Endodermal cell (in vitro differentiated cells): ENCODE measurements at regions not wholly inside any gene's neighbourhood (a gene's known extent, or its start where the extent isn't known, plus 50 kb on each side); places are given as distances from the start of the nearest gene placed in this dataset.
A peak's percentile ranks its signal among the peaks of the same experiment; 100 is the strongest.

ENCODE experiments used
- DNase-seq: peaks from one replicate; pipeline ENCODE4 v3.0.0-alpha.2; 2017
- H3K27ac ChIP-seq: 2 replicates; pipeline ENCODE4 v1.5.1; 2013; ENCODE audit warnings: mild to moderate bottlenecking, low read depth, low read length, moderate library complexity
- H3K27me3 ChIP-seq: 2 replicates; pipeline ENCODE4 v1.6.1; 2013; ENCODE audit warnings: mild to moderate bottlenecking, low read length, moderate library complexity; ENCODE audit not compliant: insufficient read depth, control insufficient read depth, poor library complexity, severe bottlenecking
- H3K36me3 ChIP-seq: 2 replicates; pipeline ENCODE4 v1.7.0; 2013; ENCODE audit warnings: mild to moderate bottlenecking, low read length, moderate library complexity; ENCODE audit not compliant: control insufficient read depth, insufficient read depth
- H3K4me1 ChIP-seq: one replicate; pipeline ENCODE4 v1.7.0; 2013; ENCODE audit warnings: low read length; ENCODE audit not compliant: control insufficient read depth, insufficient read depth
- H3K4me3 ChIP-seq: 2 replicates; pipeline ENCODE4 v1.5.1; 2013; ENCODE audit warnings: mild to moderate bottlenecking, low read length, moderate library complexity
- H3K9ac ChIP-seq: 2 replicates; pipeline ENCODE4 v1.6.1; 2013; ENCODE audit warnings: mild to moderate bottlenecking, low read length, moderate library complexity; ENCODE audit not compliant: poor library complexity, severe bottlenecking; ENCODE audit errors: extremely low read depth
- H3K9me3 ChIP-seq: 2 replicates; pipeline ENCODE4 v1.6.1; 2013; ENCODE audit warnings: mild to moderate bottlenecking, low read length, moderate library complexity; ENCODE audit not compliant: control insufficient read depth
- H3K27ac Mint-ChIP-seq: 2 replicates; pipeline ENCODE4 v1.8.0; 2020; ENCODE audit warnings: mixed read lengths
- H3K27me3 Mint-ChIP-seq: 2 replicates; pipeline ENCODE4 v1.8.0; 2021; ENCODE audit warnings: mild to moderate bottlenecking, mixed read lengths; ENCODE audit not compliant: insufficient read depth
- H3K36me3 Mint-ChIP-seq: 2 replicates; pipeline ENCODE4 v1.8.0; 2020; ENCODE audit warnings: low read depth, mixed read lengths
- H3K4me1 Mint-ChIP-seq: 2 replicates; pipeline ENCODE4 v1.8.0; 2020; ENCODE audit warnings: mixed read lengths
- H3K4me3 Mint-ChIP-seq: 2 replicates; pipeline ENCODE4 v1.8.0; 2020; ENCODE audit warnings: mild to moderate bottlenecking, moderate library complexity, mixed read lengths
- H3K9me3 Mint-ChIP-seq: 2 replicates; pipeline ENCODE4 v1.8.0; 2020; ENCODE audit warnings: mild to moderate bottlenecking, mixed read lengths
- WGBS, 2 experiments: methylation state at CpG; one replicate each; pipeline versions ENCODE4 v1.1.5 to v1.1.7; 2013; ENCODE audit warnings: missing lambda C conversion rate in 2 of 2, mixed read lengths in 1 of 2; ENCODE audit not compliant: insufficient coverage in 1 of 2, insufficient read length in 1 of 2; 5-methylcytosine and 5-hydroxymethylcytosine counted together
- TF ChIP-seq, protein P1 (sequence below): fragments of 200-600 bp; sonication (generic); conservative IDR thresholded peaks from 2 replicates; pipeline ENCODE4 v1.5.0; 2021; ENCODE audit warnings: antibody characterized with exemption, mild to moderate bottlenecking

DNA sequence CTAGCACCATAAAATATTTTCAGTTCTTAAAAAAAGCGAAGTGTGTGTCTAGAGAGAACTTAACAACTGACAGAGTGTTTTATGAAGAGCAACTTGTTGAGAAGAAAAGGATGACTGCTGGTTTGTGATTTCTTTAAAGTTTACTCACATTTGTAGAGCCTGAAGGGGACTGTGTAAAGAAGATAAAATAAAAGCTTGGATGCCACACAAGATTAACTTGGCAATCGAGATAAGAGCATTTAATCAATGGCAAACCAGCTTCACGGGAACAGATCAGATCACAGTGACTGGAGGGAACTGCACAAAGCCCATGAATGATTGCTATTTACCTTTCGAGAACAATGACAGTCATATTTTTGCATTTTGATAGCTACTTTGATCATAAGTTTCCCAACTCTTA is 2013.1 kb upstream of the CDH9 start:
- TF ChIP-seq, protein P1, sequence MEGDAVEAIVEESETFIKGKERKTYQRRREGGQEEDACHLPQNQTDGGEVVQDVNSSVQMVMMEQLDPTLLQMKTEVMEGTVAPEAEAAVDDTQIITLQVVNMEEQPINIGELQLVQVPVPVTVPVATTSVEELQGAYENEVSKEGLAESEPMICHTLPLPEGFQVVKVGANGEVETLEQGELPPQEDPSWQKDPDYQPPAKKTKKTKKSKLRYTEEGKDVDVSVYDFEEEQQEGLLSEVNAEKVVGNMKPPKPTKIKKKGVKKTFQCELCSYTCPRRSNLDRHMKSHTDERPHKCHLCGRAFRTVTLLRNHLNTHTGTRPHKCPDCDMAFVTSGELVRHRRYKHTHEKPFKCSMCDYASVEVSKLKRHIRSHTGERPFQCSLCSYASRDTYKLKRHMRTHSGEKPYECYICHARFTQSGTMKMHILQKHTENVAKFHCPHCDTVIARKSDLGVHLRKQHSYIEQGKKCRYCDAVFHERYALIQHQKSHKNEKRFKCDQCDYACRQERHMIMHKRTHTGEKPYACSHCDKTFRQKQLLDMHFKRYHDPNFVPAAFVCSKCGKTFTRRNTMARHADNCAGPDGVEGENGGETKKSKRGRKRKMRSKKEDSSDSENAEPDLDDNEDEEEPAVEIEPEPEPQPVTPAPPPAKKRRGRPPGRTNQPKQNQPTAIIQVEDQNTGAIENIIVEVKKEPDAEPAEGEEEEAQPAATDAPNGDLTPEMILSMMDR = no peak
- H3K4me3 ChIP-seq = no peak overlapping the region
- peaks cover 3% of the 10 kb centered on the region for H3K4me1 ChIP-seq
- no peaks in the 10 kb centered on the region for H3K9me3 ChIP-seq
- 50 to 60% methylated on average over 3 to 4 of the region's 4 CpGs for WGBS, 2 experiments
- Mint-ChIP-seq H3K9me3 (no peaks in the 10 kb centered on the region), H3K27me3 (no peaks in the 10 kb centered on the region), H3K4me3 (no peak overlapping the region), H3K27ac (peak overlapping the region; percentile 28), H3K4me1 (peaks cover 28% of the 10 kb centered on the region), H3K36me3 (no peaks in the 10 kb centered on the region)
- no peak overlapping the region for H3K9ac ChIP-seq
- no peak overlapping the region for H3K27ac ChIP-seq
- no peaks in the 10 kb centered on the region for H3K27me3 ChIP-seq
- DNase-seq = no peak
- H3K36me3 ChIP-seq = no peaks in the 10 kb centered on the region

DNA sequence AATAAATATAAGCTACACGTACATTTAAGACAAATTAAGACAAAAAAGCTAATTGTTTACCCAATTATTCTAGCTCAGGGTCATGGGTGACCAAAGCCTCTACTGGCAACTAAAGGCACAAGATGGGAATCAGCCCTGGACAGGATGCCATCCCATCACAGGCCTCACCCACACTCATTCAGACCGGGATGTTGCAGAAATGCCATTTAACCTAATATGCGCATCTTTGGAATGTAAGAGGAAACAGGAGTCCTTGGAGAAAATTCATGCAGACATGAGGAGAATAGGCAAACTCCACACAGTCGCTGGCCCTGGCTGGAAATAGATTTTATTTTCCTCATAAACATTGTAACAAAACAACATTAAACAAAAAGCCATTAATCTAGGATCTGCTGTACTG is 2003.8 kb upstream of the CDH9 start:
- H3K36me3 Mint-ChIP-seq = peaks cover 3% of the 10 kb centered on the region
- WGBS, 2 experiments = 33 to 47% methylated on average over 3 to 4 of the region's 4 CpGs

DNA sequence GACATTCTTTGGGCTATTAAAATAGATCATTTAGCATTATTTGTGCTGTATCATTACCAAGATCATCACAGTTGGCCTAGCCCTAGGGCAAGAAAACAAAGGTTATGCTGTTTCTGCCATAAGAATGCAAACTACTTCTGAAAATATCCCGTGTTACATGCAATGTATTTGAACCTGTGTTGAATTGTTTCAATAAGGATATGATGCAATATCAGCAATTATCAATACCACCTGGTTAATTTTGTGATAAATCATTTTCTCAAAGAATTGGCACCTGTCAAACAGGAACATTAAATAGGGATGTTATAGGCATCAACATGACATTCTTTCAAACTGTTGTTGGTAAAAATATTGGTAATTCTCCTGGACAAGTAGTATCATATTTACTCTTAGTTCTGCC is 2002.0 kb upstream of the CDH9 start:
- Histone ChIP-seq H3K27me3 (no peaks in the 10 kb centered on the region), H3K27ac (no peak overlapping the region), H3K4me3 (no peak overlapping the region), H3K4me1 (peaks cover 9% of the 10 kb centered on the region), H3K9me3 (peaks cover 5% of the 10 kb centered on the region), H3K9ac (no peak overlapping the region), H3K36me3 (no peaks in the 10 kb centered on the region)
- Mint-ChIP-seq H3K27ac (no peak overlapping the region), H3K27me3 (no peaks in the 10 kb centered on the region), H3K9me3 (peaks cover 4% of the 10 kb centered on the region), H3K4me1 (peaks cover 7% of the 10 kb centered on the region), H3K36me3 (peaks cover 3% of the 10 kb centered on the region), H3K4me3 (no peak overlapping the region)
- TF ChIP-seq, protein P1 = no peak
- DNase-seq = no peak
- 100% methylated on average over 1 of the region's 1 CpG; no CpG with 5 or more reads in 1 of the 2 experiments for WGBS, 2 experiments

More for the DNA sequence above, 2003.8 kb upstream of the CDH9 start:
- TF ChIP-seq, protein P1 = no peak
- Histone ChIP-seq H3K9ac (no peak overlapping the region), H3K4me1 (peaks cover 12% of the 10 kb centered on the region), H3K27ac (no peak overlapping the region), H3K4me3 (no peak overlapping the region), H3K36me3 (no peaks in the 10 kb centered on the region), H3K27me3 (no peaks in the 10 kb centered on the region), H3K9me3 (peaks cover 5% of the 10 kb centered on the region)
- Mint-ChIP-seq H3K27ac (no peak overlapping the region), H3K9me3 (peaks cover 4% of the 10 kb centered on the region), H3K27me3 (no peaks in the 10 kb centered on the region), H3K4me3 (no peak overlapping the region), H3K4me1 (peaks cover 9% of the 10 kb centered on the region)
- no peak for DNase-seq
